ENCODE measurements at regions not wholly inside any gene's neighbourhood (a gene's known extent, or its start where the extent isn't known, plus 50 kb on each side); places are given as distances from the start of the nearest gene placed in this dataset.

DNA sequence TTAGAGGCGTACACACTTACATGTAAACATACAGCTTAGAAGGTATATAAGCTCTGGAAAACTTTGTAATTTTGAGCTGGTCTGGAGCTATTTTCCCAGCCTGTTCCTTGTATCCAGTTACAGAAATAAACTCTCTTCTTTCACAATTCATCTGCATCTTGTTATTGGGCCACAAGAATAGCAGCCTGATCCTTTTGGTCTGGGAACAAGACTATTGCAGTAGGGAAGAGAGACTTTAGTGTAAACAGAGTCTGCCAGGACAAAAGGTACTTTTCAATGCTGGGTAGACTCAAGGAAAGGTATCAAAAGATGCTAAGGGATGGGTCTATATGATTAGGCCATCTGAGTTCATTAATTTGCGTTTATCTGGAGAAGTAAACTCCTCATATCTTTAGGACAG is 728.3 kb downstream of the TYW1 start:
- no peak for DNase-seq (ENCODE audit: low read depth, low spot score)
- no peak overlapping the region for H3K27ac ChIP-seq

- H3K27ac ChIP-seq: no peak overlapping the region
- DNase-seq (ENCODE audit: low read depth, low spot score): no peak
Observed at GRCh38 chr7:67725423-67725822, 728.8 kb downstream of the TYW1 start.

- H3K27ac ChIP-seq: no peak overlapping the region
- DNase-seq (ENCODE audit: low read depth, low spot score): no peak
Observed at GRCh38 chr7:67729771-67730170, 733.1 kb downstream of the TYW1 start.

GRCh38 chr7:67731704-67732103 is 735.1 kb downstream of the TYW1 start:
- DNase-seq (ENCODE audit: low read depth, low spot score): no peak
- H3K27ac ChIP-seq: no peak overlapping the region

DNA sequence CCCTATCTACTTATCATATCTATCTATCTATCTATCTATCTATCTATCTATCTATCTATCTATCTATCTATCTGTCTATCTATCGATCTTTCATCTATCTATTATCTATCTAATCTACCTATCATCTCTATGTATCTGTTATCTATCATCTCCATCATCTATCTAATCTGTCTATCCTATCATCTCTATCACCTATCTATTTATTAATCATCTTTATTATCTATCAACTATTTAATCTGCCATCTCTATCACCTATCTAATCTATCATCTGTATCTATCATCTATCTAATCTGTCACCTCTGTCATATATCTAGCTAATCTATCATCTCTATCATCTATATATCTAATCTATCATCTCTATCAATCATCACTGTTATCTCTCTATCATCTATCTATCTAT is 736.3 kb downstream of the TYW1 start:
- no peak overlapping the region for H3K27ac ChIP-seq
- DNase-seq (ENCODE audit: low read depth, low spot score): no peak

DNA sequence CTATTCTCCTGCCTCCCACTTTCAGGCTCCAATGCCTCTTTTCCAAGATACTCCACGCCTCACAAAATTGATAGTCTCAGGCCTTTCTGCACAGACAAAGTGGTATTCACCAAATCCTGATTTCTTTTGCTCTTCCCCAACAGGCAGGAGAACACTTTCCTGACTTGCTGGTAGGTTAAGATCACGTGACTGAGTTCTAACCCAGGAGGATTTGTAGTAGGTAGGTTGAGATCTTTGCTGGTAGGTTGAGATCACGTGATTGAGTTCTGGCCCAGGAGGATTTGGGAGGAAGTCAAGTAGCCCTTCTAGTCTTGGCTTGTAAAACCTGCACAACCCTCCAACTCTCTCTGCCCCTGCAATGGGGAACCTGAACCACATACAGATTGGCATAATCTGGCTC is 741.5 kb downstream of the TYW1 start:
- H3K27ac ChIP-seq: no peak overlapping the region

GRCh38 chr7:67738958-67739357 is 742.3 kb downstream of the TYW1 start:
- no peak overlapping the region for H3K27ac ChIP-seq
- no peak for DNase-seq (ENCODE audit: low read depth, low spot score)

More for the DNA sequence above, 741.5 kb downstream of the TYW1 start:
- no peak for DNase-seq (ENCODE audit: low read depth, low spot score)

DNA sequence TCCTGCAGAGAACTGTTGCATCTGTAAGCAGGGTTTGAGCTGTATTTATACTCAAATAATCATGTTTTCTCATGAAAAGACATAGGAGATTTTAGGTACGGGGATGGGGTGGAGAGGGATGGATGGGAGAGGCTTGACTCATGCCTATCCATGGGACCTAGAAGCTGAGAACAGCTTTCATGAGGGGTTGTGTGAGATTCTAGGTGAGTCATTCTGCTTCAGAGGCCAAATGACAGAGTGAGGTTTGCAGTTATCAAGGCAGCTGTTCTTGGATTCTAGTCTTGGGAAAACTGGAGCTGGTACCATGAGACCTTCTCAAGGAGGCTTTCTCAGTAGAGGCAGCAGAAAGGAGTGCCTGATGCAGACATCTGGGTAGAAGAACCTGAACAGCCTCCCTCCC is 746.9 kb downstream of the TYW1 start:
- DNase-seq (ENCODE audit: low read depth, low spot score): no peak

GRCh38 chr7:67752227-67752626 is 755.6 kb downstream of the TYW1 start:
- H3K27ac ChIP-seq: no peak overlapping the region
- DNase-seq (ENCODE audit: low read depth, low spot score): no peak

More for the DNA sequence above, 746.9 kb downstream of the TYW1 start:
- H3K27ac ChIP-seq: no peak overlapping the region

- H3K27ac ChIP-seq: no peak overlapping the region
- no peak for DNase-seq (ENCODE audit: low read depth, low spot score)
Observed at GRCh38 chr7:67753891-67754290, 757.3 kb downstream of the TYW1 start.

- no peak overlapping the region for H3K27ac ChIP-seq
- DNase-seq (ENCODE audit: low read depth, low spot score): no peak
Observed at GRCh38 chr7:67754651-67755050, 758.0 kb downstream of the TYW1 start.

- no peak overlapping the region for H3K27ac ChIP-seq
- no peak for DNase-seq (ENCODE audit: low read depth, low spot score)
Observed at GRCh38 chr7:67758551-67758950, 761.9 kb downstream of the TYW1 start.

GRCh38 chr7:67760971-67761370 is 764.3 kb downstream of the TYW1 start:
- no peak overlapping the region for H3K27ac ChIP-seq
- no peak for DNase-seq (ENCODE audit: low read depth, low spot score)

- no peak for DNase-seq (ENCODE audit: low read depth, low spot score)
- no peak overlapping the region for H3K27ac ChIP-seq
Observed at GRCh38 chr7:67762516-67762915, 765.9 kb downstream of the TYW1 start.

DNA sequence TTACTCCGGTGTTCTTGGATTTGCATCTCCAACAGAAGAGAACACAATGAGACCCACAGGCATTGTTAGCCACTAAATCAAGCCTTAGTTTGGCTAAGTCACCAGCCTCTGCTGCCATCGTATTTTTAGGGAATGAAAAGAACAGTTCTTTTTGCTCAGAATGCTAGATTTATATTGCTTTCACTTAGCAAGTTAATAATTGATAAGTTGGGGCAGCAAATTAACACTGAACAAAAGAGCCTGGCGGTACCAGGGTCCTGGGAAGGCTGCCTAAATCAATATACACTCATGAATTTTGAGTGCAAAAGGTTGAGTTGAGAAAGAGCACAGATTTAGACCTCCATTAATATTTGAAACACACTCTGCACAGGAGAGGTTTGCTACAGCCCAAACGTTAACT is 767.7 kb downstream of the TYW1 start:
- no peak for DNase-seq (ENCODE audit: low read depth, low spot score)

GRCh38 chr7:67765481-67766175 is 769.0 kb downstream of the TYW1 start:
- no peak for DNase-seq (ENCODE audit: low read depth, low spot score)
- no peak overlapping the region for H3K27ac ChIP-seq

More for the DNA sequence above, 767.7 kb downstream of the TYW1 start:
- H3K27ac ChIP-seq: no peak overlapping the region

GRCh38 chr7:67766906-67767410 is 770.3 kb downstream of the TYW1 start:
- H3K27ac ChIP-seq: no peak overlapping the region
- DNase-seq (ENCODE audit: low read depth, low spot score): no peak

- DNase-seq (ENCODE audit: low read depth, low spot score): no peak
- no peak overlapping the region for H3K27ac ChIP-seq
Observed at GRCh38 chr7:67771846-67772605, 775.4 kb downstream of the TYW1 start.

GRCh38 chr7:67773081-67773480 is 776.4 kb downstream of the TYW1 start:
- no peak overlapping the region for H3K27ac ChIP-seq
- no peak for DNase-seq (ENCODE audit: low read depth, low spot score)

GRCh38 chr7:67777119-67777518 is 780.5 kb downstream of the TYW1 start:
- no peak for DNase-seq (ENCODE audit: low read depth, low spot score)
- H3K27ac ChIP-seq: no peak overlapping the region

- H3K27ac ChIP-seq: no peak overlapping the region
- DNase-seq (ENCODE audit: low read depth, low spot score): no peak
Observed at GRCh38 chr7:67781841-67782240, 785.2 kb downstream of the TYW1 start.

GRCh38 chr7:67786021-67786420 is 789.4 kb downstream of the TYW1 start:
- H3K27ac ChIP-seq: no peak overlapping the region
- DNase-seq (ENCODE audit: low read depth, low spot score): no peak

All from epithelial cell of prostate (primary cell).